HG03521 (cell line): ENCODE measurements at regions not wholly inside any gene's neighbourhood (a gene's known extent, or its start where the extent isn't known, plus 50 kb on each side); places are given as distances from the start of the nearest gene placed in this dataset.

Experiments
- ATAC-seq: cut with Tn5 transposase; IDR thresholded peaks from one replicate; pipeline ENCODE4 v1.9.1; 2021; ENCODE audit warnings: mild to moderate bottlenecking, moderate library complexity; ENCODE audit not compliant: unreplicated experiment

DNA sequence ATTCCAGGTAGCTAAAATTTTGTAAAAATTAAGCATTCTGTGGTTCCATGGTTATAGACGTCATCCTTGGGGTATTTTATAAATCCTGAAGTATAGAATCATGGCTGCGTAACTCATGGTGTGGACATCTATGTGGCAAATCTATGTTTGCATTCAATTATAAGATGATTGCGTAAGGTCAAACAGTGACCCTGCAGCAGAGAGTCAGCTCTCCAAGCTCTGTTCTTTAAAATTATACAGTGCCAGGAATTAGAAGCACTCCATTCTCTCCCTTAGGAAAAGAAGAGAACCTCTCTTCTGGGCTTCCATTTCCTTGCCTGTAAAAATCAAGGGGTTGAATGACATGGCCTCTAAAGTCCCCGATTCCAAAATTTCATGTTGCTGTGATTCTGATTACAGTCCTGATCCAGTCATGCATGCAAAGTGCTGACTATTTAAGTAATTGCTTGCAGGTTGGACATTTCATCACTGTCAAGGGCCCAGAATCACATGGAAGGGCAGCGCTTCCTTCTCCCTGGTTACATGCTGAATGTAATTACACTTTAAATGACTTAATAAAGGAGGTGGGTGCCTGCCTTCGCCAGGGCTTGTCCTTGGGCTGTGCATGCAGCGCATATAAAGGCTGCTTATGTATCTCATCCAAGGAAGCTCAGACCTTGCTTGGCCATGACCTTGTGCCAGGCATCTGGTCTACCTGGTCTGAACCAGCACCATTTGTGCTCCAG, 550.7 kb downstream of the TYW1 start:
- no peak for ATAC-seq

DNA sequence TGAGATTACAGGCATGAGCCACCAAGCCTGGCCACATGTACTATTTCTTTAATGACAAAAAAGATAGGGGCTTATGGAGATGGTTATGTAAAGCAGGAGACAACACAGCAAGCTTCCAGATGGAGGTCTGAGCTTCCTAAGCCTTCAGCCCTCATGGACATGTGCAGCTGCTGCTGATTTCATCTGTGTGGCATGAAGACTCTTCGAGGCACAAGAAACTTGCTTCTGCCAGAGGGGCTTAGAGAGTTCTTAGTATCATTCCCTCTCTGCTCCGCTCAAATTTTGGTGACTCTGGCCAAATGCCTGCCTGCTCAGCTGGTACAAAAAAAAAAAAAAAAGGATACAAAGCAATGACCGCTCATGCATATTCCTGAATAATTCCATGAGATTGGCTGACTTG, 552.5 kb downstream of the TYW1 start:
- no peak for ATAC-seq

DNA sequence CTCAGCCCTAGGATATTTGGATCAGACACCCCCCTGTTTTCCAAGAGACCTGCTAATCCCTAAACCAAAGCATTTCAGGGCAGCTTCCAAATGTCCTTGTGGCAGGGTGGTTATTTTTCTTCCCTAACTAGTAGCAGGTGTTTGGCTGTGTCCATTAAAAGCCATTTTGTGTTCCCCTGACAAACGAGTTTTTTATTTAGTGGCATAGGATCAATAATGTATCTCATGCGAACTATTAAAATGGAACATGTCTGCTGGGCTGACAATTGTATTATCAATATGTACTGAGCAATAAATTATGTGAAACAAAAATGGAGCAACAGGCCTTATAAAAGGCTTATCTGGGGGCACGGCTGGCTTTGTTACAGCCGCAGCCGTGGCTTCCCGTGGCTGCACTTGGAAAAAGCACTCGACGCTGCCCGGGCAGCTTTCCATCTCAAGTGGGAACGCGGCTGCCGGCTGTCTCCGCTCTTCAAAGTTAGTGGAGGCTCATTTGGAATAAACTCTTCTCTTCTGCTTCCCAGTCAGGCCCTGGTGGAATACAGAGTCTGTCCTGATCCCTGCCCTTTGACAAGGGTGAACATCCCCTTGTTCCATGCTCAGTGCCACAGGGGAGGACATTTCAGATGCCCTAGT, 554.3 kb downstream of the TYW1 start:
- no peak for ATAC-seq

DNA sequence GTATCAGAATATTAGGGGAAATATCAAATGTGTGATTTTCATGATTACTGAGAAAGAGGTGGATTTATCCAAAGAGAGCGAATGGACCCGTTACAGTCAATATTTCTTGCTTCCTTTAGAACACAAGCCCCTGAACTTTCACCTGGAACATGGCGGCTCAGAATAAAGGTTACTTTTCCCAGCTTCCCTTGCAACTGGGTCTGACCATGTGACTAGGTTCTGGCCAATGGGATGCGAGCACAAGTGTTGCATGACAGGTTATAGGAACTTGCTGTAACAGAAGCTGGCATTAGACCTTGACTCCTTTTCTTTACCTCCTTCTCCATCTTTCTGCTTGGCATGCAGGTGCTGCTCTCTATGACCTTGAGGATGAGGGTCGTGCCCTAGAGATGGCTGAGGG, 556.1 kb downstream of the TYW1 start:
- ATAC-seq = no peak

DNA sequence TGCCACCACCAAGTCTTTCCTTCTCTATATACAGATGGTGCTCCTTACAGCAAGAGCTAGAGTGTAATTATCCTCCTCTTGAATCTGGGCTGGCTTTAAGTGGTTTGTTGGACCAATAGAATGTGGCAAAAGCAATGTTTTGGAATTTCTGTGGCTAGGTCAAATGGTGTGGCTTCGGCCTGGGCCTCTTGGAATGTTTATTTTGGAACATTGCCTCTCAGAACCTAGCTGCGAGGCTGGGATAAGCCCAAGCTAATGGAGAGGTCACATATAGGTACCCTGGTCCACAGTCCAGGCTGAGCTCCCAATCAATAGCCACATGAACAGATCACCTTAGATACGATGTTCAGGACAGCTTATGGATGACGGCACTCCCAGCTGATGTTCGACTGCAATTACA, 556.7 kb downstream of the TYW1 start:
- no peak for ATAC-seq

DNA sequence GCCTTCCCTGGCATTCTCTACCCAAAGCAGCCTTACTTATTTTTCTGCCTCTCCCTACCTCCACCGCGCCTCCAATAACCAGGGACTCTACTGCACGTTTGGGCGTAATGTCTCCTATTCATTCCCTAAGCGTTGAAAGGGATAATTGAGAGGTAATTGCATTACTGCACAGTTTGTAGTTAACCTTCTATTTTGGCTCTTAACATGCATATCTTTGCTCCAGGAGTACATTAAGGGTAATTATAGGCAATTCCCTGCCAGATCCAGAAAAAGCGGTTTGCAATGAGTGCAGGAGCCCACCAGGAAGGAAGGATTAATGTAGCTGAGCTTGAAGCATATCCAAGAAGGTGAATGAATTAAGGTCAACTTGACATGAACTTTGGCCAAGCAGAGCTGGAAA, 558.4 kb downstream of the TYW1 start:
- ATAC-seq = no peak

DNA sequence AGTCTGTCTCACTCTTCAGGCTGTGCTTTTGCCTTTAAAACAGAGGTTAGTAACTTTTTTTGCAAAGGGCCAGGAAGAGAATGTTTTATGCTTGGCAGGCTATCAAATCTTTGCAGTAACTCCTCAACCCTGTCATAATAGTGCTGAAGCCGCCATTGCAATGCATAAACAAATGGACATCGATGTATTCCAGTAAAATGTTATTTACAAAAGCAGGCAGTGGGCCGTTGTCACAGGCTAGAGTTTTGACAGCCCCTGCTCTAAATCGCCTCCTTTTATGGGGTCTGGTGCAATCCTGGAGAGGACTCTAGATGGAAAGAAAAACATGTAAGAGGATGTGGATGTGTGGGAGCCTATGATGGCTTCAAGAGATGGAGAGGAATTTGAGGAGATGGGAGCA, 568.3 kb downstream of the TYW1 start:
- ATAC-seq = no peak

DNA sequence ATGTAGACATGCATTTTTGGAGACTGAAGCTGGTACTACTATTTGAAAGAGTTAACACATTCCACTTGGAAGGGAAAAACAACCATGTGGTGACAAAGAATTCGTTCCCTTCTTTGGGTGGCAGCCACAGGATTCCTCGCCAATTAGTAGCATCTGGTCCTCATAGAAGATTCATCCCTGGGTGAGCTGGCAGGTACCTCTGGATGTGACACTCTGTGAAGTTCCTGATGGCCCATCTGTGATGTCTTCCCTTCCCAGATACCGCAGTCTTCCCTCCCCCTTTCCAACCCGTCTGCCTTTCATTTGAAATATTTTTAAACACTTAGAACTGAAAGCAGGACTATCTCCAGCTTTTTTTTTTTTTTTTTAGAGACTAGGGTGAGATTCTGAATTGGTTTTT, 569.5 kb downstream of the TYW1 start:
- no peak for ATAC-seq

DNA sequence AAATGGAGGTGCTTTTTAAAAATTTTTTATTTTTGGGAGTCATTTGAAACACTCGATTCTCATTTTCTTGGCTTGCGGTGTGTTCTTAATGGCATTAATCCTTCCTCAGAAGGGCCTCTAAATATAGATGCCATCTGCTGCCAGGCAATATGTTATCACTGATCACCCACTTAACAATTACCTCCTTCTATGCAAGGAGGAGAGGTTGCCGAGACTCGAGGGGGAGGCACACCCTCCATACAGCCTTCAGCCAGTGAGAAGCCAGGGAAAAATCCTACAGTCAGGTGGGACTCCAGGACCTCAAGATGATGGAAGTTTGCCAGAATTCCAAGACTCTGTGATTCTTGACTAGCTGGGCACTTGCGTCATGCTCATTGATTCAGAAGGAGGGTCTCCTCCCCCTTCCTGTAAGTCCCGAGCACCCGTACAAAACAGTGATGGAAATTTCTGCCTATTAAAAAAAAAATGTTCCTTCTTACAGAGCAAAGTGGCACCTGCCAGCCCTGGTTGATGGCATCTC, 574.5 kb downstream of the TYW1 start:
- no peak for ATAC-seq

DNA sequence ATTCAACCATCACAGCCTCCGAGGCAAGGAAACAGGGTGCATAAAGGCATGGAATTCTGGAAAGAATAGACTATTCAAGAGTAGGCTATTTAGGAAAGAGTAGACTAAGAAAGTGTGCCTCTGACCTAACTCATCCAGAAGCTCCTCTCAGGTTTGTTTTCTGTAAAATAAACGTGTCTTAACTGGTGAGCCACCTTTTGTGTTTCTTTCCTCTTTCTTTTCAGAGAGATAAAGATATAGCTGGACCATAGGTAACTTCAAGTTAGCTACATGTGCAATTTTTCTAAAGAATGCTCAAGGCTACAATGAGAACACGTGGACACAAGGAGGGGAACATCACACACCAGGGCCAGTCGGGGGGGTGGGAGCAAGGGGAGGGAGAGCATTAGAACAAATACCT, 577.0 kb downstream of the TYW1 start:
- ATAC-seq = no peak

DNA sequence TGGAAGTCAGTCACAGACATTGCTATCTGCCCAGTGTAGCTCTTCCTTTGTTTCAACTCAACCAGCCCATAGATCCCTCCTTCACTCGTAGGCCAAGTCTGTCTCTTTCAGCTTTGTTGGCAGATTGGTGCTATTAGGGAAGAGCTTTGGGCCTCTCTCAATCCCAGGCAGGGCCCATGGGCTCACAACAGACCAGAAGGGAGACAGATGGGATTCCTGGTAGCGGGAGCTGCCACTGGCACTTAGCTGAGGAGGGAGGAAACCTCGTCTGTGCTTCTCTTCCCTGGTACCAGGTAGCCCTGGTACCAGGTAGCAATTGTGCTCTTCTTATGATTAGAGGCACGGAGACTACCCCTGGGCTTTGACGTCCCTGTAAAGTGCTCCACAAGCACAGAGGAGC, 592.0 kb downstream of the TYW1 start:
- no peak for ATAC-seq

DNA sequence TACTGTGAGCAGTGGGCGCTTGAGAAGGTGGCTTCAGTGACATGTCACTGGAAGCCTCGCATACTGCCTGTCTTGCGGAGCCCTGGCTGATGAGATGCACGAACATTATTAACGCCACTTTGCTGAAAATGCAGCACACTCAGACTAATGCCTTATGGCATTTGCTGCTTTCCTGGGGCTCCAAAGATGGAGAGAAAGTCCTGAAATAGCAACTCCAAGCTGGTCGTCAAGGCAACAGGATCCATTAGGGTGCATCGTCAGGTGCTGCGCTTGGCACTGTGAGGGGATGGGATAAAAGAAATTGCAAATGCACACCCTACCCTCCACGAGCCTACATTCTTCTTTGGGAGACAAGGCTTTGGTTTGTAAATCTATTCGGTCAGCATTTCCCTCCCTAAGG, 592.5 kb downstream of the TYW1 start:
- no peak for ATAC-seq

DNA sequence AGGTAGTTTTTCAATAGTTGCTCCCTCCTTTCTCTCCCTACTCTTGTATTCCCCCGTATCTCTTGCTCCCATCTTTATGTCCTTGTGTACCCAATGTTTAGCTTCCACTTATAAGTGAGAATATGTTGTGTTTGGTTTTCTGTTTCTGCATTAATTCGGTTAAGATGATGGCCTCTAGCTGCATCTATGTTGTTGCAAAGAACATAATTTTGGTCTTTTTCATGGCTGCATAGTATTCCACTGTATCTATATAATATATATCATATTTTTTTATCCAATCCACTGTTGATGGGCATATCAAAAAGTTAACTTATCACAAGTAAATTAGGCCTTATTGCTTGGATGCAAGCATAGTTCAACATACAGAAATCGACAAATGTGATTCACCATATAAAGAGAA, 594.0 kb downstream of the TYW1 start:
- ATAC-seq = no peak

DNA sequence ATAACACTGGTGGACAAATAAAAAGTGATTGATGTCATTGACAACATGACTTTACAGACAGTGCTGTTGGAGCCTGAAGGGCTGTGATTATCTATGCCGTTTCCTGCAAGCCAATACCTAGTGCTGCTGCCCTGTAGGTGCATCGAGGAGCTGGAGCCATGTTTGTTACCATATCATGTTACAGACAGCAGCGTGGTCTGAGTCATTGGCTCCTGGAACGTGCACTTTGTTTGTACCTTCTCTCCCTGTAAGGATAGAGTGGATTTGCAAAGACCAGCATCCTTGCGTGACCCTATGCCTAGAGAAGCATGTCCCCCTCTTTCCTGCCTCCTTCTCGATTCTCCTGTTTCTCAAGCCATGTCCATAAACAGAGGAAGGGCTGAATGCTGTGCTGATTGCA, 597.2 kb downstream of the TYW1 start:
- no peak for ATAC-seq

DNA sequence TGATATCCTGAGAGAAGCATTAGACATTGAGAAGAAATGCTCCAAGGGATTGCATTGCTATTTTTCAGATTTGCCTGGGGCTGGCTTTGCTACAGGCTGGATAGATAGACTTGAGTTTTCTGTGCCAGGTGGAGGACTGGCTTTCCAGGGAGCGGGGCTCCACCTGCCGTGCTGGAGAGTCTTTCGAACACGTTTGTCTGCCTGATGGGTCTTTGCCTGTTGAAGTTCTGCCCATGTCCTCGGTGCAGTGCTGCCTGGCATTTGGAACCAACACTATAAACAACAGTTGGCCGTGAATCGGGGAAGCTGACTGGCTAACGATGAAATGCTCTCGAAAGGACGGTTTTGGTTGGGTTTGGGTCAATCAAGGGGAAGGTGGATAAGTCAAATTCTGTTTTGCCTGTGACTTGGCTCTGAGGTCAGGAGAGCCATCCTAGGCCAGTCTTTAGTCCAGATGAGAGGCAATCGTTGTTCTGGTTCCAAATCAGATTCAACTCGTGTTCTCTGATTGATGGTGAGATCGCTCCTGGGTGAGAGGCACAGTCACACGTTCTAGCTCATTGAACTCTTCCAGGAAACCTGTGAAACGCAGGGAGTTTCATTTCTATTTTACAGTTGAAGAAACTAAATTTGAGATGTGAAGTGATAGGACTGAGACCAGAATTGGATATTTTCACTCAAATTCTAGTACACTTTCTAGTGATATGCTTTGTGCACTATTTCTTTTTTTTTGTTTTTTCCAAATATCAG, 599.0 kb downstream of the TYW1 start:
- ATAC-seq = no peak

DNA sequence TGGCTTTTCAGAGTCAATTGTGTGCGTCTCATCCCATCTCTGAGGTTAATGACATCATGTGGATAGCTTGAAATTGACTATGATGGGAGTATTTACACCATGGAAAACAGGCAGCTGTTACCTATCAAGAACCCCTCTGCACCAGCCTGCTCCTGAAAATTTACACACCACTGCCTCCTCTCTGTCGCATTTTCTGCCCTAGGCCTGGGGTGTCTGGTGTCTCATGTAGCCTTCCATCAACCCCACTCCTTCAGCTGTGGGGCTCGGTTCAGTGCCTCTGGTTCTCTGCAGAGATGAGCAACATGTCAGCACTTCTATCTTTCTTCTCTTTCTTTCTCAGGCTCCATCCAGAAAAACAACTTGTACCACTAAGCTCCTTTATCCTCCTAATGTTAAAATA, 600.5 kb downstream of the TYW1 start:
- ATAC-seq = no peak

DNA sequence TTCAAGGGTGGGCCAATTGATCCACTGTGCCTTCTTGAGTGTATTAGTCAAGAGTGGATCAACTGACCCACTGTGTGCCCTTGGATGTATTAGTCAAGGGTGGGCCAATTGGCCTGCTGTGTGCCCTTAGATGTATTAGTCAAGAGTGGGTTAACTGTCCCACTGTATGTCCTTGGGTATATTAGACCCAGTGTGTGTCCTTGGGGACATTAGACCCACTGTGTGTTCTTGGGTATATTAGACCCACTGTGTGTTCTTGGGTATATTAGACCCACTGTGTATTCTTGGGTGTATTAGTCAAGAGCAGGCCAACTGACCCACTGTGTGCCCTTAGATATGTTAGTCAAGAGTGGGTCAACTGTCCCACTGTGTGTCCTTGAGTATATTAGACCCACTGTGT, 601.8 kb downstream of the TYW1 start:
- ATAC-seq = no peak

DNA sequence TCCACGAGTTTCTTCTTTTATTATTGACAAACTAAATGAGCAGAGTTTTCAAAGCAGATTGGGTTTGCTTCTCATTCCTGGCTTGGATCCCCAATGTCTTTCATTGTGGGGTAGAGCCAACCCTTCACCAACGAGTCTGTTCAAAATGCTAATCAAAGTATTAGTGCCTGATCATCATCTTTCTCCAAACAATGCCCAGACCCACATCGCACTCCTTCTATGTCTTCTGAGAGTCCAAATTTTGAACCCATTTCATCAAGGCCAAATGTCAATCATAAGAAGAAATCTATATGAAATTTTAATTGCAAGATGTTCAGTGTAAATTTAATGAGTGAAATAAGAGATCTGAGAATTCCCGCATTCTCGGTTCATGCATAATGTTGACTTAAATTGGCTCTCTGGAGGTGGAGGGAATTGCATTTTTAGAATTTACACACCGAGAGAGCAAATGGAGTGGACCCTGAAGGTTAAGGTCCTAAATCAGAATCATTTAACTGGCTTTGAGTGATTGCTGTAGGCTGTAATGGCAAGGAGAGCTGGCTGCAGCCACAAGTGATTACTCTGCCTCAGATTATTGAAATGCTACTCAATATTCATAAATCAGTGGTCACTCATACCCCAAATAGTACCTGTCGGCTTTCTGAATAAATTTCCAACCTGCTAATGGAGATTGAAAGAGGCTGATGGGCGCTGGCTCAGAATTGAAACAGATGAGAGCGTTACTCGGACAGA, 602.9 kb downstream of the TYW1 start:
- no peak for ATAC-seq

DNA sequence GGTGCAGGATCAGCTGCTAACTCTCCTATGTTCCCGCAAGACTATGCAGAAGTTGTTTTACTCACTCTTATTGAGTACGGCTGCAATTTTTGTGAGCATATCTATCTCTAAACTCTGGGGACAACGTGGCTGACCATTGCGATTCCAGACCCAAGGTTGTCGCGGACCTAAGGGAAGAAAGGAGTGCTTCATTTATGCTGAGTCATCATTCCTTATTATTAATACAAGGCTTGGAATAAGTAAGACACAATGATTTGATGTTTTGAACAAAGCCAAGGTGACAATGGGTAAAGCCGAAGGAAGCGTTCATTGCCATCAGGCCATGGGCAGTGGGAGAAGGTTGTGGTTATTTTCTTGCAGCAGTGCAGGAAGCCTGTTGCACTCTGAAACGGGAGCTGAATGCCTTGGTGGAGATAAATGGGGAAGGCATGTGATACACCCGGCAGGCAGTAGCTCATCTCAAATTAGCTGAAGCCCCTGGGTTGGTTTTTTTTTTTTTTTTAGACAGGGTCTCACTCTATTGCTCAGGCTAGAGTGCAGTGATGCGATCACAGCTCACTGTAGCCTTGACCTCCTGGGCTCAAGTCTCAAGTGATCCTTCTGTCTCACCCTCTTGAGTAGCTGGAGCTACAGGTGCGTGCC, 605.7 kb downstream of the TYW1 start:
- no peak for ATAC-seq

DNA sequence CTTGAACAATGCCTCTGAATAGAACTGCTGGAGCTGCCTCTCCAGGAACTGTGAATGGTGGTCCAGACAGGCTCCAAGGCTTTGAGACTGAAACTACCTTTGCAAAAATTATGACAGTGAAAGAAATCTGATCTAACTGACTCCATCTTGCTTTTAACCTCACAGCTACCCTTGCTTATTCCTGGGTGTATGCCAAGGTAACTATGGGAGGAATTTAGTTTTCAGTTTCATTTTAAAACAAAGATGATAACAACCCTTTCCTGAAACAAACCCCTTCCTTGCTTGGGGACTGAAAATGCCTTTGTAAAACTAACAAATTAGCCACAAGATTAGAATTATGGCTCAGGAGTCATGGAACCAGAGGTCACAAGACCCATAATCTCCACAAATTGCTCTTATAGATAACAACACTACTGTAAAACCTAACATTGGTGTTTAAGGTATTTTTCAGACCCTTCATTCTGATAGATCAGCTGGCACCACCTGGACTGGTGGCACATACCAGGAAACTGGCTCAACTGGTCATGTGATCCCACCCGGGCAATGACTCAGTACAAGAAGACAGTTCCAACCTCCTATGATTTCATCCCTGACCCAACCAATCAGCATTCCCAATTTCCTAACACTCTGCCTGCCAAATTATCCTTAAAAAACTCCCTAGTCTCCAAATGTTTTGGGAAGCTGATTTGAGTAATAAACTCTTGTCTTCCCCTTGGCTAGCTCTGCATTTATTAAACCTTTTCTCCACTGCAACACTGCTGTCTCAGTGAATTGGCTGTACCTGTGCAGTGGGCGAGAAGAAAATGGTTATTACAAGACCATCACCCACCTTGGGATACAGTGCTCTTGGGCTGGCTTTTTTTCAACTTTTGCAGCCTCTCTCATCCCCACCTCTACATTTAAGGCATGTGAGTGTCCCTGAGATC, 608.1 kb downstream of the TYW1 start:
- no peak for ATAC-seq
